NCI-H2081 (cell line): ENCODE measurements at regions not wholly inside any gene's neighbourhood (a gene's known extent, or its start where the extent isn't known, plus 50 kb on each side); places are given as distances from the start of the nearest gene placed in this dataset.
A peak's percentile ranks its signal among the peaks of the same experiment; 100 is the strongest.

Experiments used
- DNase-seq, 2 experiments: peaks; one replicate each; lab custom pipeline; 2025; lab: John Stamatoyannopoulos, UW

DNA sequence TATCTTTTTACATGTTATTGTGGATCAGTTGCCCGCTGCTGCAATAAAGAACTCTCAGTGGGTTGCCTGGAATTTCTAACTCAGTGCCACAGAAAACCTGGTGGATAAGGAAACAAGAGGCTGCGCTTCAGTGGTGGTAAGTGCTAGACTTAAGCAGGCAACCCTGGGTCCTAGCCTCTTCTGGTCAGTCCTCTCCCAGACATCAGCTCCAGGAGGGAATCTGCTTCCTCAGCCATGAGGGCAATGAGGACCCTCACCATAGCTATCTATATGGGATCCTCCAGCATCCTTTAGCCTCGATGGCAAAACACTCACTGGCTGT is 490.7 kb upstream of the SULF2 start:
- no peak for DNase-seq

DNA sequence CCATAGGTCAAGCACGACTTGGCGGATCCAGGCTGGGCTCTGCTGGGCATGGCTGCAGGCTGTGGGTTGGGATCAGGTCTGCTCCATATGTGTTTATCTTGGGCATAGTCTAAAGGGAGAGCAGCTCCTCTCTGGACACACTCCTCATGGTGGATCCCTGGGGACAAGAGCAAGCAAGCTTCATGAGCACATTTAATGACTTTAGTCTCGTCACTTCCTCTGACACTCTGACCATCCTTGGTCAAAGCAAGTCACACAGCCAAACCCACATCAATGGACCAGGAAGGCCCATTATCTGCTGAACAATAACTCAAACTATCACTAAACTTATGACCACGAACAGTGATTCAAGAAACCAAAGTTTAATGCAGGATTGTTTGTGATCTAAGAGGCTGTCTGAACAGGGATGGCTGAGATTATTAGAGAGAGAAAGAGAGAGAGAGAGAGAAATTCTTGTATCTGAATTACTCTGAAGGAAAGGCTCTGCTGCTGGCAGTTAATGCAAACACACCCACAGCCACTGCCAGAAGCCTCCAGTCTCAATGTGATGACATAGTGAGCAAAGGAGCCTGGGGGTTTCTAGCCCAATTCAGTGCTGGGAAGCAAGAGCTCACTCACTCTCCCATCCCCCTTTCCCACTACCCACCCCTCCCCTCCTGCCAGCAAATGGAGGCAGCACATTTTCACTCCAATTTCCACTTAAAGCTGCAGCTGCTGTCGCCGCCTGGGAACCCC is 490.2 kb upstream of the SULF2 start:
- DNase-seq: no peak

DNA sequence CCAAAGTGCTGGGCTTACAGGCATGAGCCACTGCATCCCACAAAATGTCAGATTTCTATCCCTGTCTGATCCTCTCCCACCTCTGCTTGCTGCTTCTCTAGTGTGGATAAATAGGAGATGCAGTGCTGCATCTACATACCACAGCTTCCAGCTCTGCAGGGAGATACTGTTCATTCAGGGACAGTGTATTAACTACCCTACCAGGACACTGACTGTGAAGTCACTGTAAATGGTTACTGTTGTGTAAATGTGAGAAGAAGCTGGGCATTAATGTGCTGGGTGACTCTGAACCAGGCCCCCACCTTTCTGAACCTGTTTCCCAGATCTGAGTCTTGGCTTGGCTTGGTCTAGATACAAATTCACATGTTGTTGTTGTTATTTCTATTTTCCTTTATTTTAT is 488.6 kb upstream of the SULF2 start:
- no peak for DNase-seq

DNA sequence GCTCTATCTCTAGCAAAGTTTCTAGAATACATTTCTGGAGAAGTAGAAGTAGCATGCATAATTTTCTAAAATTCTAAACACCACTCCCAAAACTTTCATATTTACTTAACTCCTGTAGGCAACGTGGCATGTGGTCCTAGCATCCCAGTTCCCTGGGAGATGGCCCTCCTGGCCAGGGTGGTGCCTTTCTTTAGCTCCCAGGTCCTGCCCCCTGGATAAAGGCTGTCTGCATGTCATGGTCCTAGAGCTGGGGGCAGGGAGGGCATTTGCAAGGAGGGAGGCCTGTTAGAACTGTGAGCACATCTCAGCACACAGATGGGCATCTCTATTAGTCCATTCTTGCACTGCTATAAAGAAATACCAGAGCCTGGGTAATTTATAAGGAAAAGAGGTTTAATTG is 485.6 kb upstream of the SULF2 start:
- no peak for DNase-seq

DNA sequence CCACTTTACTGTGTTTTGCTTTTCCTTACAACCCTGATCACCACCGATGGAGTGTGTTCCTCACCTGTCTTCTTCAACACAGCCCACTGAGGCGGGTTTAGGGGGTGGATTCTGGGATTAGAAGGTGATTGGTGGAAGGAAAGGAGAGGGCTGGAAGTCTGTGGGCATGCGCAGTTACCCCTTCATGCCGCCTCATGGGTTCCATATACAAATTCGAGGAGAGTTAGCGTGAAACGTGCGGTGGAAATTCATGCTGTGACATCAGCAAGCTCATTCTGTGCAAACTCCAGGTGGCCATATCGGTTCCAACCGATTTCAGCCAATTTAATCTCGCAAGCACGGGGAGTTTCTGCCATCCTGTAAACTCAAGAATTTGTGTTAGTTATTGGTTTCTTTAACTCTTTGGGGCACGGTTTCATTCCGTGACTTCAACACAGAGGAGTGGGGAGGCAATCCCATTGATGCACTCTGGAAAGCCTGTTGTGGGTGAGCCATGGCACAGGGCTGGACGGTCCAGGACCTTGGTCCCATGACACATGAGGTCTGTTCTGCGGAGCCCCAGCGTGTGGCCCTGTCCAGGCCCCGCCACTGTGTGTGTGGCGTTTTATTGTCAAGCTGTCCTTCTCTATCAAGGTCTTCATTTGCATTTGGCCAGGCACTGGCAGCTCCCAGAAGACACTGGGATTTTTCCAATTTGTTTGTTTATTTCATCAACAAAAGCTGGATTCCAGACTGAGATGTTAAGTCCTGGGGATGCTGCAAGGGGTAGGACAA is 482.8 kb upstream of the SULF2 start:
- no peak for DNase-seq

DNA sequence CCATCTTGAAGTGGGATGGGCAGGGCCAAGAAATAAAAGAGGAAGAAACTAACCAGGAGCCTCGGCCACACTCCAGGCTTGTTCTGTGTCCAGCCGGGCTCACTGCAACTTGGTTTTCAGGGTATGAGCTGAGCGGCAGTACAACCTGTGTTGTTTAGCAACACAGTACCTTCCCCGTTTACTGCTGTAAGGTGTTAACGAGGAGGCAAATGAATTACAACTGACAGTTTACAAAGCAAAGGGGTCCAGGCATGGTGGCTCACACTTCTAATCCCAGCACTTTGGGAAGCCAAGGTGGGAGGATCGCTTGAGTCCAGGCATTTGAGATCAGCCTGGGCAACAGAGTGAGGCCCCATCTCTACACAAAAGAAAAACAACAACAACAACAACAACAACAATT is 481.3 kb upstream of the SULF2 start:
- DNase-seq: no peak

DNA sequence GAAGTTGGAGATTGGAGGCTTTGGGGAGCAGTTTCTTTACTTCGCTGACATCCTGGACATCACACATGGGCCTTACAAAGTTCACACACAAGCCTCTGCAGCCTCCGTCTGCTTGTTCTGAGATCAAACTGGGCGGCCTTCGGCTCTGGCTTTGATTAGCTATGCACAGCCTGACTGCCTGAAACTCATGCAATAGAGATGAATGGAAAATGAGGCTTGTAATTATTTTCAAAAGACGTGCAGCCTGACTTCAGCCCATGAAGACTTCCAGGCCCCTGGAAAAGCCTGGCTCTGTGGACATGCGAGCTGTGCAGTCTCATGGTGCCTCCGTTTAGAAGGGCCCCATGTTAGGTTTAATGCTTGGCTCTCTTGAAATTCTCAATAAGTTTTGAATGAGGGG is 480.5 kb upstream of the SULF2 start:
- DNase-seq: no peak

DNA sequence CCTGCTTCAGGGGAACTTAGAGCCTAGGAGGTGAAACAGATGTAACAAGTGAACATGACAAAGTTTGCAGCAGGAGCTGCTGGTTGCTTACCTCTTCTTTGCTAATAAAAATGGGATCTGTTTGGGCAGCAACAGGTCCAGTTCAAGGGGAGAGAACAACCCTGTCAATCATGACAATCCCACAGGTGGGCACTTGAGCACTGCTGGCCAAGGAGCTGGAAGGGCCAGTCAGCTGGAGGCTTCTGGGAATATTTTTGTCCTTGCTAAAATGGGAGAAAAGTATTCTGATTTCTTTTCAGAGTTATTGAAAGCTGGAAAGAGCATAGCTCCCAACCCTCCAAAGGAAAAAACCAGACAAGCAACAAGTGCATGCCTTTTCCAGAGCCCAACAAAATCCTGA is 477.7 kb upstream of the SULF2 start:
- DNase-seq: no peak

DNA sequence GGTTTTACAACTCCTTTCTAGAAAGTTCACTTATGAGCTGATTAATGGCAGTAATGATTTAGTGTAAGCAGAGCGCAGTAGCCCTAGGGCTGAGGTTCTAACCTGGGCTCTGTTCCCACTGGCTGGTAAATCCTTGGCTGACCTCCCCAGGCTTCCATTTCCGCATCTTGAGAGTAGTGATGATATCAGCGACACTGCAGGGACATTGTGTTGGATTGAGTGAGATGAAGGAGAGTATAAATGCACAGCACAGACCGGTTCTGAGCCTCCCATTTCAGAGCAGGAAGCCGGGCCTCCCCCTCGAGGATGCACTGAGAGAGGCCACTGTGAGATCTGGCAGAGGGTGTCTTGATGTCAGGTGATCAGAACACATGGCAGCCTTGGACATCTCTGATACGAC is 477.2 kb upstream of the SULF2 start:
- DNase-seq: no peak

DNA sequence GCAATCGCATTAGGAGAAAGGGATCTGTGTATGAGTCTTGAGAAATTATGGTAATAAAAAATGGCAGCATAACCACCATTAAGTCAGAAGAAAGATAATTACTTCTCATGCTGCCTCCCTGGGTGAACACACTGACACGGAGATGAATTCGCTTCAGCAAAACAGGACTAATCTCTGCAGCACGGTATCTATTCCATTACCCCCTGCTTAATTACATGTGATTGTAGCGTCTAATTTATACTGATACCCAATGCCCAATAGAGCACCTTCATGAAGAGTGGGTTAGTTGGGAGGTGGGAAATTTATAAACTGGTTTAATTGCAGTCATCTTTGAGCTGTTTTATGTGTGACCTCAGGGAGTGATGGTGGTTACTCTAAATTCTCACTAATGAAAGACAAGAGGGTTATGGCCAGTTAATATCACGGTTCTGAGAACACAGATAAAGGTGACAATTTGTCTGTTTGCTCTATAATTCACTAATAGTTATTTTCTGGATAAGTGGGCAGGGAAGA is 476.2 kb upstream of the SULF2 start:
- no peak for DNase-seq

DNA sequence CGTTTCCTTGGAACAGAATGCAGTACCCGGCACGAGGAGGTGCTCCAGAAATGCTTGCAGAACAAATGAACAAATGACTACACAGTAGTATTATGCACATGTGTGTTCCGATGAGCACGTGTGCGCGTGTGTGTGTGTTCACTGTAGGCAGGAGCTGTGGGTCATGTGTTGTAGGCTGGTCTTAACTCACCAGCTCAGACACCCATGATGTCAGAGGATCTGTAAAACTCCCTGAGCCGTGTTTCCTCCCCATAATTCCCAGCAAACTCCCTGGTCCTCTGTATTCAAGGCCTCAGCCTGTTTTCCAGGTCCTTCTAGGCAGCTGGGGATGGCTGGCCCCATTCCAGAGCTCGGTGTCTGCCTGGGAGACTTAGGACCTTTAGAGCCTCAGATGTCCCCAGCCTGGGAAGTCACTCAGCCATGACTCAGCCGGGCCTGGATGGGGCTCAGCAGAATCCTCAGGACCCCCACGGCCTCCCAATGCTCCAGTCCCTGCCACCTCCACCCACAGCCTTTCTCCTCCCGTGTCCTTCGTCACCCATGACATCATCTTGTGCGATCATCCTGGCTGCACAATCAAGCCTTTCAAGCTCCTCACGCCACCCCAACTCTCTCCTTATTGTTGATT is 475.0 kb upstream of the SULF2 start:
- no peak for DNase-seq

DNA sequence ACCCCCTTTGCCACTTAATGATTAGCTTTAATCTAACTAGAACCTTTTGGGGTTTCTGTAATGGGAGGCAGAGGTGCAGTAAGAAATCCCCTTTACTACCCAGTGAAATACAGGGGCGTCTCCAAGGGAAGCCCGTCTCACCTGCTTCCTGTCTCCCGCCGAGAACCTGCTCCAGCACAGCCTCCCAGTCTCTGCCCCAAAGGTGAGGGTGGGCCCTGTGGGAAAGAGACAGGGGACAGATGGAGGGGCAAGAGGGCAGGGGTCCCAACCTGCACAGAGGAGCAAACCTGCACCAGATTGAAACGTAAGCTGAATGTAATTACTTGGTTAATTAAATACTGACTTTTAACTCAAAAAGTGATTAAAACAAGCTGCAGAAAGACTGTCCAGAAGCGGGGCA is 474.2 kb upstream of the SULF2 start:
- DNase-seq: no peak

DNA sequence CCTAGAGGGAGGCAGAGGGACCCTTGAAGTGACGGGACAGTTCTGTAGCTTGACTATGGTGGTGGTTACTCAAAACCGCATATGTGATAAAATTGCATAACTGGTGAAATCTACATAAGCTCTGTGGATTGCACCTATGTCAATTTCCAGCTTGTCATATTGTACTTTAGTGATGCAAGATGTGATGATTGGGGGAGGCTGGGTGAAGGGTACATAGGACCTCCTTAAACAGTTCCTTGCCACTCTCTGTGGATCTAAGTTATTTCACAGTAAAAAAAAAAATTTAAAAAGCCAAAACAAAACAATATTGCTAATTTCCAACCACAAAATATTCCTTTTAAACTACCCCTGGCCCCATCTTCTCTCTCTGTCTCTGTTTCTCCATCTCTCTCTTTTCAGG is 472.6 kb upstream of the SULF2 start:
- DNase-seq: no peak

DNA sequence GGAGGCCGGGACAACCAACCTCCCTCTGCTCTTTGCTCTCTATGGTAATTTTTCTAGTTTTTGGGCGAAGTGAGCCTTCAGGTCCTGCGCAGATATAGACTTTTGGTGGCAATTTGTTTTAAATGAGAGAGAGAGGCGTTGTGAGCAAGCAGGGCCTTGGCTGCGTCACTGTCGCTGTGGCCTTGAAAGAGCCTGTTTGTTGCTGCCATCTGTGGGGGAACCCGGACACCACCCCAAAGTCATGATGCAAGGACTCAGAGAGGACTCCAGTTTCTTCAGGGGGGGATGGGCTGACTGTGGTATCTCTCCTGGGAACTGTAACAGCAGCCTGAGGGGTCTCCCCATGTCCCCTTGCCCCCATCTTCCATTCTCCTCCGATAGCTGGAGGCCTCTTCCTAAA is 462.7 kb upstream of the SULF2 start:
- no peak for DNase-seq

DNA sequence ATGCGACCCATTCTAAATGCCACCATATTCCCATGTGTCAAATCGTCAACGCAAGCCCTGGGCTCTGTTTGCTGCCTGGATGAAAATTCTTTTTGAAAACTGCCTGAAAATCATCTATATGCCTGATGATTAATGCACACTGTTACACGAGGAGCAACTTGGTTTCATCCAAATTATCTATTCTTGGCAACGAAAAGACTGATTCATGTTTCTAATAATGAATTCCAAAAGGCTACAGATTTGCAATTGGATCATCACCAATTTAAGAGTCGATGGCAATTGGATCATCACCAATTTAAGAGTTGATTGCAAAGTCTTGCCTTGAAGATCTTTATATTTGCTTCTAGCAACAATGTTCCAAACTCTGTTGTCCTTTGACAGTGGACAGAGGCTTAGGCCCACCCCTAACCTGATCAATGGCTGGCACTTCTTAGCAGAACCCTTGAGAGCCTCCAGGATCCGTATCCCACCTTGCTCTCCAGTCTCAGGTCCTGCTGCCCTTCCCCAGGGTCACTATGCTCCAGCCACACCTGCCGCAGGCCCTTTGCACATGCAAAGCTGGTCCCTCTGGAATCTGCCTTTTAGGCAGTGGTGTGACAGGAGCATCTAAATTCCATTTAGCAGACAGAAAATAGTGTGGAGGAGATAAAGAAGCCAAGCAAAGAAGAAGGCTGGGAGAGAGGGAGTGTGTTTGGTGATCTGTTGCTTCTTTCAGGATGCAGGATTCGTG is 460.9 kb upstream of the SULF2 start:
- DNase-seq: no peak

DNA sequence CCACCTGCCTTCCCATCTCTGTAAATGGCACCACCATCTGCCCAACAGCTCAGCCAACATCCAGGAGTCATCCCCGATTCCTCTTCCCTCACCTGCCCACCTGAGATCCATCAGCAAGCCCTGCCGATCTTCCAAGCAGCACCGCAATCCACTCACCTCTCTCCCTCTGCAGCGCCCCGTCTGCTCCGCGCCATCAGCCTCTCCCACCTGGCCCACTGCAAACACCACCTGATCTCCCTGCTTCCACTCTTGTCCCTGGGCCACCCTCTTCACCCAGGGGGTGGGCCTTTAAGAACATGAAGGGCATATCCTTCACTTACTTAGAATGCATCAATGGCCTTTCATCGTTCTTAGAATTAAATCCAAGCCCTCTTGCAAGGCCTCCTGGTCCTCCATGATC is 457.3 kb upstream of the SULF2 start:
- no peak for DNase-seq

DNA sequence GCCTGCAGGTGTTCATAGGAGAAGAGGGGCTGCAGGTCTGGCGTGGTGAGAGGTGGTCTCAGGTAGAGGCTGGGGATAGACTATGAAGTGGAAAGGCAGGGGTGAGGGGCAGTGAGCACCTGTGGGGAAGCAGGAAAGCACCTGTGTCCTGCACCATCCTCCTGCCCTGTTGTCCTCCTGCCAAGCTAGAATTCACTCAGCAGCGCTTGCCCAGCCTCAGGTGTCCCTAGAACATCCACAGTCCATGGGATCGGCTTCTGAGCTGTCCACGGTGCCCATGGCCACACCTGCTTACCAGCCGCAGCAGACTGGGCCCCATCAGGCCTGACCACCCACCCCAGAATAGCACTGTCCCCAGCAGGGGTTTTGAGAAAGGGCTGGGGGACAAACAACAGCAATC is 456.2 kb upstream of the SULF2 start:
- DNase-seq: no peak

DNA sequence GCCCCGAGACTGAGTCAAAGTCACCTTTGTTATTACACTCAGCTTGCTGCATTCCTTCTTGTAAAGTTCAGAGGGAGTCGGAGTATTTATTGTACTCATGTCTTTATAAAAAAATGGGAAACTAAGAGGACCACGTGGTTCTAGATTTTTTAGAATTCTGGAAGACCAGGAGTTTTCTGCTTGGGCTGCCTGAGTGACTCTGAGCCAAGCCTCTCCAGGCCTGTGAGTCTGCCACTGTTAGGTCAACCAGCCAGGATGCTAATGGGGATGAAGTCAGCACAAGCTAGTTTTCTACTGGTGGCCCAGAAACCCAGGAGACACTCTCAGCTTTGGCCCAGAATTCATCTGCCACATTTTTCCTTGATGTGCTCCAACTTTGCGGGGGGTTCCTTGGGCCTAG is 453.5 kb upstream of the SULF2 start:
- DNase-seq: no peak

DNA sequence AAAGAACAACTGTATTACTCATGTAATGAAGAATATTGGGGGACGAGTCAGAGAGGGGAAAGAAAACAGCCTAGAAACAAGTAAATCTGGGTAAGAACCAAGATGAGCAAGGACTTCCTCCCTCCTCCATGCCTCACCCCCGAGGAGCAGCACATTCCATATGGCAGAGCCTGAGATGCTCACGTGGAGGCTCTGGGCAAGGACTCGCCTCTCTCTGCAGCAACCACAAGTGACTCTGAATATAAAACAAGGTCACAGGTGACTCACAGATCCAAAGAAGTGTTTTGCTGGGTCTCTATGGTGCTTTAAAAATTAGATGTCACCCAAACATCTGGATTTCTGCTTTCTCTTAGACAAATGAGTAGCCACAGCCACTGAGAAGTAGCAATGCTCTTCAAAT is 453.0 kb upstream of the SULF2 start:
- no peak for DNase-seq

DNA sequence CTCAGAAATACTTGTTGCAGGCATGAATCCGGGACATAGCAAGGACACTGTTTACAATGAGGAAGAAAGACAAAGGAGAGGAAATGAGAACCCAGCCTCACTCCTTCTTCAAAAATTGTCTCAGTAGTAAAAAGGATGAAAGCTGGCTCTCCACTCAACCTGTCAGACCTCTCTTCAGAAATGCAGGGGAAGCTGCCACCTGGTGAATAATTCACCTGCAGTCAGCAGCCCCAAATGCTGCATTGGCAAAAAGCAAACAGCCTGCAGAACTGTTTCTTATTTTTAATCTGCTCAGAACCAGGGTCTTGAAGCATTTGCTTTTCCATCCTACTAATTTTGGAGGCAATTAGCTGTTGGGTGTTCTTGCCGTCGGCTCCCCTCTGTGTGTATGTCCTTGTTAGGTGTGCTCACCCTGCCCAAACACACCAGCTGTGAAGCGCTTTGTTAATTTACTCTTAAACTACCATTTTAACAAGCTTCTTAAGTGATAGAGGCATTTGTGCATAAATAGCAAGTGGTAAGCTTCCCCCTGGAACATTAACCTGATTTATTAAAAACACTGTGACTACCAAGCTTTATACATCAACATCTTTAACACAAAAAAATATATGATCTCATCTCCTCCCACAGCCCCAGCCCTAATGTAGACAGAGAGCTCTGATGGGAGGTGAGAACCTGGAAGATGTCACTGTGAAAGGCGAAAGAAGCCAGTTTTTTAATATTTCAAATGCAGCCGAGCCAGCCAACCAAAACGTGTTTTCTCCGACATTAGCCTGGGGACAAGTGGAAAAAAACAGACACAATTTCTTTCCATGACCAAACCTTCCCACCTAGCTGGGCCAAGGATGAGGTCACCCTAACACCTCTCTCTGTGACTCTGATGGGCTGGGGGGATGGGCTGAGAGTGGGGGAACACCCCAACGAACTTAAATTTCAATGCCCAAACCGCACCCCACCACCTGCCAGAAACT is 451.0 kb upstream of the SULF2 start:
- DNase-seq: peak in 1 of 2 experiments; percentile 6

DNA sequence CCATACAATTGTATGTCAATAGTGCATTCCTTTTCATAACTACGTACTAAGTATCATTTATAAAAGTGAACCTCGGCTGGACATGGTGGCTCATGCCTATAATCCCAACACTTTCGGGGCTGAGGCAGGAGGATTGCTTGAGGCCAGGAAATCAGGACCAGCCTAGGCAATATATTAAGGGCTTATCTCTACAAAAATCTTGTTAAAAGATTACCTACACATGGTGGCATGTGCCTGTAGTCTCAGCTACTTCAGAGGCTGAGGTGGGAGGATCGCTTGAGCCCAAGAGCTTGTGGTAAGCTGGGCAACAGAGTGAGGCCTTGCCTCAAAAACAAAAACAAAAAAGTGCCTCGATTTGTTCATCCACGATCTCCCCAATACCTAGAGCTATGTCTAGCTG is 449.7 kb upstream of the SULF2 start:
- DNase-seq: no peak
